H9 (cell line): ENCODE measurements at regions not wholly inside any gene's neighbourhood (a gene's known extent, or its start where the extent isn't known, plus 50 kb on each side); places are given as distances from the start of the nearest gene placed in this dataset.

Experiments
- DNase-seq: peaks from one replicate; pipeline ENCODE4 v3.0.0-alpha.2; 2017
- H2AFZ ChIP-seq: one replicate; pipeline ENCODE4 v1.6.1; 2013; ENCODE audit warnings: mild to moderate bottlenecking, low read length, control low read depth, moderate library complexity
- H2AK5ac ChIP-seq: 2 replicates; pipeline ENCODE4 v1.6.1; 2013; ENCODE audit warnings: low read length, control low read depth, mixed read lengths; ENCODE audit not compliant: insufficient read length
- H2BK120ac ChIP-seq: one replicate; pipeline ENCODE4 v1.6.1; 2013; ENCODE audit warnings: low read depth, mild to moderate bottlenecking, low read length, control low read depth, inconsistent platforms; ENCODE audit not compliant: poor library complexity, severe bottlenecking
- H2BK12ac ChIP-seq: 2 replicates; pipeline ENCODE4 v1.6.1; 2013; ENCODE audit warnings: low read length, control low read depth, mixed read lengths, low read depth; ENCODE audit not compliant: insufficient read length
- H2BK15ac ChIP-seq: 2 replicates; pipeline ENCODE4 v1.6.1; 2013; ENCODE audit warnings: low read depth, low read length, control low read depth
- H2BK20ac ChIP-seq: one replicate; pipeline ENCODE4 v1.6.1; 2013; ENCODE audit warnings: low read depth, mild to moderate bottlenecking, low read length, control low read depth, inconsistent platforms; ENCODE audit not compliant: poor library complexity, severe bottlenecking
- H2BK5ac ChIP-seq: 2 replicates; pipeline ENCODE4 v1.6.1; 2013; ENCODE audit warnings: low read length, control low read depth, mixed read lengths; ENCODE audit not compliant: insufficient read length
- H3K14ac ChIP-seq: 2 replicates; pipeline ENCODE4 v1.6.1; 2013; ENCODE audit warnings: low read length, control low read depth; ENCODE audit not compliant: insufficient read depth
- H3K18ac ChIP-seq: 2 replicates; pipeline ENCODE4 v1.6.1; 2013; ENCODE audit warnings: low read depth, mild to moderate bottlenecking, mixed read lengths, low read length, control low read depth; ENCODE audit not compliant: insufficient read length
- H3K23ac ChIP-seq: 2 replicates; pipeline ENCODE4 v1.6.1; 2013; ENCODE audit warnings: low read length, control low read depth, mixed read lengths, low read depth; ENCODE audit not compliant: insufficient read length
- H3K23me2 ChIP-seq: 2 replicates; pipeline ENCODE4 v1.6.1; 2013; ENCODE audit warnings: low read depth, mild to moderate bottlenecking, mixed read lengths, low read length, control low read depth; ENCODE audit not compliant: insufficient read length, poor library complexity, severe bottlenecking
- H3K27ac ChIP-seq: 2 replicates; pipeline ENCODE4 v1.5.1; 2013; ENCODE audit warnings: low read length, control low read depth, mixed read lengths, low read depth; ENCODE audit not compliant: insufficient read length
- H3K27me3 ChIP-seq: 2 replicates; pipeline ENCODE4 v1.6.1; 2013; ENCODE audit warnings: low read length, control low read depth, inconsistent platforms; ENCODE audit not compliant: insufficient read depth
- H3K4ac ChIP-seq: 2 replicates; pipeline ENCODE4 v1.6.1; 2013; ENCODE audit warnings: low read depth, mild to moderate bottlenecking, control low read depth, inconsistent platforms, low read length, moderate library complexity
- H3K4me1 ChIP-seq: 2 replicates; pipeline ENCODE4 v1.6.1; 2013; ENCODE audit warnings: low read length, control low read depth, inconsistent platforms; ENCODE audit not compliant: insufficient read depth
- H3K4me2 ChIP-seq: 2 replicates; pipeline ENCODE4 v1.6.1; 2013; ENCODE audit warnings: low read length, control low read depth, mixed read lengths; ENCODE audit not compliant: insufficient read length, insufficient read depth
- H3K56ac ChIP-seq: 2 replicates; pipeline ENCODE4 v1.6.1; 2013; ENCODE audit warnings: low read depth, mild to moderate bottlenecking, mixed read lengths, low read length, control low read depth; ENCODE audit not compliant: insufficient read length
- H3K79me1 ChIP-seq: 2 replicates; pipeline ENCODE4 v1.6.1; 2013; ENCODE audit warnings: low read depth, mild to moderate bottlenecking, moderate library complexity, low read length, control low read depth, inconsistent platforms; ENCODE audit not compliant: insufficient read depth, poor library complexity, severe bottlenecking
- H3K79me2 ChIP-seq: 2 replicates; pipeline ENCODE4 v1.6.1; 2013; ENCODE audit warnings: low read length, control low read depth, inconsistent platforms; ENCODE audit not compliant: insufficient read depth
- H3K9ac ChIP-seq: 2 replicates; pipeline ENCODE4 v1.6.1; 2013; ENCODE audit warnings: low read length, control low read depth, mixed read lengths; ENCODE audit not compliant: insufficient read length; ENCODE audit errors: extremely low read depth
- H3K9me3 ChIP-seq: one replicate; pipeline ENCODE4 v1.6.1; 2013; ENCODE audit warnings: low read depth, low read length, inconsistent platforms; ENCODE audit not compliant: control insufficient read depth
- H3T11ph ChIP-seq: one replicate; pipeline ENCODE4 v1.6.1; 2013; ENCODE audit warnings: mild to moderate bottlenecking, low read length, control low read depth, inconsistent platforms
- H4K20me1 ChIP-seq: one replicate; pipeline ENCODE4 v1.6.1; 2013; ENCODE audit not compliant: control insufficient read depth, insufficient read length, insufficient read depth
- H4K5ac ChIP-seq: 2 replicates; pipeline ENCODE4 v1.6.1; 2013; ENCODE audit warnings: low read depth, mild to moderate bottlenecking, mixed read lengths, low read length, control low read depth; ENCODE audit not compliant: insufficient read length
- H4K8ac ChIP-seq: replicated peaks from 2 replicates; pipeline ENCODE4 v1.6.1; 2013; ENCODE audit warnings: low read length, control low read depth, mixed read lengths, low read depth; ENCODE audit not compliant: insufficient read length
- H4K91ac ChIP-seq: 2 replicates; pipeline ENCODE4 v1.6.1; 2013; ENCODE audit warnings: low read depth, mild to moderate bottlenecking, moderate library complexity, mixed read lengths, low read length, control low read depth; ENCODE audit not compliant: insufficient read length
- H3K27ac Mint-ChIP-seq, 3 experiments: 2 replicates in 2 of 3; 3 replicates in 1 of 3; pipeline ENCODE4 v1.8.0; 2020 to 2021; ENCODE audit warnings: mixed read lengths in 3 of 3, mild to moderate bottlenecking in 1 of 3, moderate library complexity in 1 of 3
- H3K27me3 Mint-ChIP-seq: 2 replicates; pipeline ENCODE4 v1.8.0; 2021; ENCODE audit warnings: low read depth, mild to moderate bottlenecking, moderate library complexity, mixed read lengths
- H3K36me3 Mint-ChIP-seq, 3 experiments: 2 replicates in 2 of 3; 3 replicates in 1 of 3; pipeline ENCODE4 v1.8.0; 2020 to 2021; ENCODE audit warnings: low read depth in 3 of 3, mixed read lengths in 3 of 3; ENCODE audit not compliant: insufficient read depth in 1 of 3
- H3K4me1 Mint-ChIP-seq, 2 experiments: 2 replicates each; pipeline ENCODE4 v1.8.0; 2020; ENCODE audit warnings: mixed read lengths in 2 of 2
- H3K4me3 Mint-ChIP-seq, 2 experiments: 2 replicates in 1 of 2; 3 replicates in 1 of 2; pipeline ENCODE4 v1.8.0; 2020 to 2021; ENCODE audit warnings: mild to moderate bottlenecking in 2 of 2, mixed read lengths in 2 of 2, moderate library complexity in 1 of 2
- H3K9me3 Mint-ChIP-seq, 2 experiments: 2 replicates in 1 of 2; 3 replicates in 1 of 2; pipeline ENCODE4 v1.8.0; 2020; ENCODE audit warnings: mild to moderate bottlenecking in 2 of 2, mixed read lengths in 2 of 2, moderate library complexity in 1 of 2
- WGBS: extraction: QIAGEN DNeasy Blood & Tissue Kit; methylation state at CpG from one replicate; pipeline ENCODE4 v1.1.7; 2013; ENCODE audit warnings: missing lambda C conversion rate, low lambda C conversion rate, mixed read lengths; ENCODE audit not compliant: insufficient read length; ENCODE audit errors: extremely low coverage; 5-methylcytosine and 5-hydroxymethylcytosine counted together
- TF ChIP-seq, protein P1 (sequence below): fragments of 200-600 bp; sonication (generic); conservative IDR thresholded peaks from 3 replicates; pipeline ENCODE4 v1.8.0; 2021; ENCODE audit warnings: antibody characterized with exemption, mild to moderate bottlenecking

- DNase-seq: no peak
- Histone ChIP-seq H3K4ac (no peak overlapping the region), H3K4me1 (no peaks in the 10 kb centered on the region), H3K56ac (no peak overlapping the region), H4K20me1 (peaks cover 2% of the 10 kb centered on the region), H2AFZ (no peak overlapping the region), H2BK120ac (no peak overlapping the region), H3K23me2 (peaks cover 2% of the 10 kb centered on the region), H2BK12ac (no peak overlapping the region), H4K8ac (no peak overlapping the region), H3K9me3 (peaks cover 16% of the 10 kb centered on the region), H2BK20ac (no peak overlapping the region), H3K27ac (no peak overlapping the region), H2BK5ac (no peak overlapping the region), H3K4me2 (no peak overlapping the region), H4K91ac (no peak overlapping the region), H2BK15ac (no peak overlapping the region), H3K18ac (no peak overlapping the region), H3K14ac (no peak overlapping the region), H2AK5ac (no peak overlapping the region), H3K9ac (no peak overlapping the region), H3K23ac (no peak overlapping the region), H3K79me1 (no peaks in the 10 kb centered on the region), H3T11ph (no peak overlapping the region), H4K5ac (no peak overlapping the region), H3K79me2 (no peaks in the 10 kb centered on the region), H3K27me3 (no peaks in the 10 kb centered on the region)
- H3K27me3 Mint-ChIP-seq: no peaks in the 10 kb centered on the region
- WGBS: no CpG with 5 or more reads among the region's 3 CpGs
- H3K27ac Mint-ChIP-seq: no peak overlapping the region
- TF ChIP-seq, protein P1, sequence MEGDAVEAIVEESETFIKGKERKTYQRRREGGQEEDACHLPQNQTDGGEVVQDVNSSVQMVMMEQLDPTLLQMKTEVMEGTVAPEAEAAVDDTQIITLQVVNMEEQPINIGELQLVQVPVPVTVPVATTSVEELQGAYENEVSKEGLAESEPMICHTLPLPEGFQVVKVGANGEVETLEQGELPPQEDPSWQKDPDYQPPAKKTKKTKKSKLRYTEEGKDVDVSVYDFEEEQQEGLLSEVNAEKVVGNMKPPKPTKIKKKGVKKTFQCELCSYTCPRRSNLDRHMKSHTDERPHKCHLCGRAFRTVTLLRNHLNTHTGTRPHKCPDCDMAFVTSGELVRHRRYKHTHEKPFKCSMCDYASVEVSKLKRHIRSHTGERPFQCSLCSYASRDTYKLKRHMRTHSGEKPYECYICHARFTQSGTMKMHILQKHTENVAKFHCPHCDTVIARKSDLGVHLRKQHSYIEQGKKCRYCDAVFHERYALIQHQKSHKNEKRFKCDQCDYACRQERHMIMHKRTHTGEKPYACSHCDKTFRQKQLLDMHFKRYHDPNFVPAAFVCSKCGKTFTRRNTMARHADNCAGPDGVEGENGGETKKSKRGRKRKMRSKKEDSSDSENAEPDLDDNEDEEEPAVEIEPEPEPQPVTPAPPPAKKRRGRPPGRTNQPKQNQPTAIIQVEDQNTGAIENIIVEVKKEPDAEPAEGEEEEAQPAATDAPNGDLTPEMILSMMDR: no peak
- peaks cover 2 to 6% of the 10 kb centered on the region in 2 experiments; a peak in 3 of 4 replicates for H3K4me1 Mint-ChIP-seq
- peaks cover 12 to 19% (median 15%) of the 10 kb centered on the region in 3 experiments for H3K36me3 Mint-ChIP-seq
- H3K9me3 Mint-ChIP-seq: peaks cover 17 to 19% of the 10 kb centered on the region in 2 experiments
- no peak overlapping the region for H3K4me3 Mint-ChIP-seq
Measured at GRCh38 chr11:127350476-127350875, 349.9 kb upstream of the KIRREL3 start.
